SU-DHL-6 (cell line): ENCODE measurements at regions not wholly inside any gene's neighbourhood (a gene's known extent, or its start where the extent isn't known, plus 50 kb on each side); places are given as distances from the start of the nearest gene placed in this dataset.
"Not testable (repeated sequence)": the region's sequence is repeated elsewhere in the genome, so short reads cannot be mapped to it uniquely, and the experiment has no call there.

Experiments
- H2AFZ ChIP-seq: fragments of 200-600 bp; sonication (generic); 2 replicates; pipeline ENCODE4 v1.6.1; 2014; ENCODE audit warnings: low read depth, mild to moderate bottlenecking, moderate library complexity, mixed read lengths, antibody characterized with exemption, low read length; ENCODE audit not compliant: severe bottlenecking
- H3F3A ChIP-seq: fragments of 200-600 bp; shearing (Covaris generic); 2 replicates; pipeline ENCODE4 v1.6.0; 2016; ENCODE audit warnings: antibody characterized with exemption, mild to moderate bottlenecking; ENCODE audit not compliant: insufficient read depth
- H3K27ac ChIP-seq: fragments of 200-600 bp; sonication (generic); 2 replicates; pipeline ENCODE4 v1.5.1; 2016; ENCODE audit warnings: low read depth, mild to moderate bottlenecking, low read length, moderate library complexity, mixed read lengths
- H3K27me3 ChIP-seq: fragments of 200-600 bp; sonication (generic), shearing (Covaris generic); 2 replicates; pipeline ENCODE4 v1.6.0; 2014; ENCODE audit warnings: mild to moderate bottlenecking, low read length
- H3K36me3 ChIP-seq: fragments of 200-600 bp; sonication (generic); 2 replicates; pipeline ENCODE4 v1.6.1; 2014; ENCODE audit warnings: mild to moderate bottlenecking, low read length, mixed read lengths
- H3K4me2 ChIP-seq: fragments of 300-600, 200-600 bp; shearing (Covaris generic), sonication (generic); 2 replicates; pipeline ENCODE4 v1.6.0; 2014; ENCODE audit warnings: low read length, low read depth, mild to moderate bottlenecking; ENCODE audit not compliant: poor library complexity, severe bottlenecking
- H3K4me3 ChIP-seq: fragments of 200-600 bp; sonication (generic); 2 replicates; pipeline ENCODE4 v1.5.1; 2014; ENCODE audit warnings: antibody characterized with exemption, low read length, mild to moderate bottlenecking, mixed read lengths; ENCODE audit not compliant: insufficient read depth, poor library complexity, severe bottlenecking
- H3K79me2 ChIP-seq: fragments of 200-600 bp; sonication (generic); 2 replicates; pipeline ENCODE4 v1.6.1; 2014; ENCODE audit warnings: mild to moderate bottlenecking, low read length, moderate library complexity; ENCODE audit not compliant: insufficient read depth
- H3K9ac ChIP-seq: fragments of 200-600 bp; sonication (generic); 2 replicates; pipeline ENCODE4 v1.7.0; 2014; ENCODE audit warnings: mild to moderate bottlenecking, low read length
- H3K9me2 ChIP-seq: fragments of 200-600 bp; sonication (generic); replicated peaks from 2 replicates; pipeline ENCODE4 v1.6.1; 2014; ENCODE audit warnings: low read length; ENCODE audit not compliant: insufficient read depth
- H3K9me3 ChIP-seq: fragments of 200-600 bp; sonication (generic); 2 replicates; pipeline ENCODE4 v1.6.1; 2014; ENCODE audit warnings: low read length, mixed read lengths; ENCODE audit not compliant: insufficient read depth
- H4K20me1 ChIP-seq: fragments of 200-600 bp; sonication (generic); 2 replicates; pipeline ENCODE4 v1.6.1; 2014; ENCODE audit warnings: low read depth, mild to moderate bottlenecking, antibody characterized with exemption, low read length, moderate library complexity, mixed read lengths
- CTCF ChIP-seq: fragments of 200-600 bp; sonication (generic); IDR thresholded peaks from one replicate; pipeline ENCODE4 v1.5.1; 2017; ENCODE audit warnings: antibody characterized with exemption, mild to moderate bottlenecking, low read length, moderate library complexity; ENCODE audit not compliant: insufficient read depth, poor library complexity, severe bottlenecking
- EZH2phosphoT487 ChIP-seq: fragments of 200-600 bp; sonication (generic), shearing (Covaris generic); conservative IDR thresholded peaks from 2 replicates; pipeline ENCODE4 v1.6.1; 2018; ENCODE audit warnings: mild to moderate bottlenecking, antibody characterized with exemption, low read length, moderate library complexity, mixed read lengths

- no peaks in the 10 kb centered on the region for H3K9me3 ChIP-seq
- no peaks in the 10 kb centered on the region for H3K79me2 ChIP-seq
- H3K4me3 ChIP-seq = no peak overlapping the region
- no peak overlapping the region for H3K9ac ChIP-seq
- H3K27ac ChIP-seq = no peak overlapping the region
- H3K27me3 ChIP-seq = no peaks in the 10 kb centered on the region
- no peaks in the 10 kb centered on the region for H4K20me1 ChIP-seq
- no peaks in the 10 kb centered on the region for H3K9me2 ChIP-seq
- no peak overlapping the region for H3K4me2 ChIP-seq
- no peaks in the 10 kb centered on the region for H3F3A ChIP-seq
- H2AFZ ChIP-seq = no peak overlapping the region
- TF ChIP-seq EZH2phosphoT487 = no peak
- no peak for TF ChIP-seq CTCF
- H3K36me3 ChIP-seq = no peaks in the 10 kb centered on the region
Measured at GRCh38 chrX:35374116-35374515, 424.0 kb upstream of the MAGEB16 start.

- H3K27me3 ChIP-seq = no peaks in the 10 kb centered on the region
- H3F3A ChIP-seq = no peaks in the 10 kb centered on the region
- H3K36me3 ChIP-seq = no peaks in the 10 kb centered on the region
- no peak overlapping the region for H2AFZ ChIP-seq
- no peak overlapping the region for H3K9ac ChIP-seq
- H3K4me3 ChIP-seq = no peak overlapping the region
- H3K4me2 ChIP-seq = no peak overlapping the region
- H4K20me1 ChIP-seq = no peaks in the 10 kb centered on the region
- H3K9me2 ChIP-seq = no peaks in the 10 kb centered on the region
- H3K9me3 ChIP-seq = no peaks in the 10 kb centered on the region
- TF ChIP-seq CTCF = peak; percentile 25
- TF ChIP-seq EZH2phosphoT487 = no peak
- H3K79me2 ChIP-seq = no peaks in the 10 kb centered on the region
- no peak overlapping the region for H3K27ac ChIP-seq
Measured at GRCh38 chrX:35380808-35381700, 417.1 kb upstream of the MAGEB16 start.

- not testable (repeated sequence) for H3K27me3 ChIP-seq, H3K27ac ChIP-seq, H3K9me3 ChIP-seq, H3K9me2 ChIP-seq, H3K79me2 ChIP-seq, H3K4me2 ChIP-seq, H3K4me3 ChIP-seq, H3F3A ChIP-seq, H3K36me3 ChIP-seq, H3K9ac ChIP-seq, H2AFZ ChIP-seq, H4K20me1 ChIP-seq
Measured at GRCh38 chrX:35381709-35382108, 416.4 kb upstream of the MAGEB16 start.

- Histone ChIP-seq H3K36me3 (no peaks in the 10 kb centered on the region), H3K4me3 (no peak overlapping the region), H2AFZ (no peak overlapping the region), H3K4me2 (no peak overlapping the region), H3K27ac (no peak overlapping the region), H4K20me1 (no peaks in the 10 kb centered on the region), H3K27me3 (no peaks in the 10 kb centered on the region), H3K9me3 (no peaks in the 10 kb centered on the region), H3F3A (no peaks in the 10 kb centered on the region), H3K79me2 (no peaks in the 10 kb centered on the region), H3K9ac (no peak overlapping the region), H3K9me2 (no peaks in the 10 kb centered on the region)
- TF ChIP-seq CTCF (no peak), EZH2phosphoT487 (no peak)
Measured at GRCh38 chrX:35382966-35383365, 415.2 kb upstream of the MAGEB16 start.
